ENCODE measurements at regions not wholly inside any gene's neighbourhood (a gene's known extent, or its start where the extent isn't known, plus 50 kb on each side); places are given as distances from the start of the nearest gene placed in this dataset.

DNA sequence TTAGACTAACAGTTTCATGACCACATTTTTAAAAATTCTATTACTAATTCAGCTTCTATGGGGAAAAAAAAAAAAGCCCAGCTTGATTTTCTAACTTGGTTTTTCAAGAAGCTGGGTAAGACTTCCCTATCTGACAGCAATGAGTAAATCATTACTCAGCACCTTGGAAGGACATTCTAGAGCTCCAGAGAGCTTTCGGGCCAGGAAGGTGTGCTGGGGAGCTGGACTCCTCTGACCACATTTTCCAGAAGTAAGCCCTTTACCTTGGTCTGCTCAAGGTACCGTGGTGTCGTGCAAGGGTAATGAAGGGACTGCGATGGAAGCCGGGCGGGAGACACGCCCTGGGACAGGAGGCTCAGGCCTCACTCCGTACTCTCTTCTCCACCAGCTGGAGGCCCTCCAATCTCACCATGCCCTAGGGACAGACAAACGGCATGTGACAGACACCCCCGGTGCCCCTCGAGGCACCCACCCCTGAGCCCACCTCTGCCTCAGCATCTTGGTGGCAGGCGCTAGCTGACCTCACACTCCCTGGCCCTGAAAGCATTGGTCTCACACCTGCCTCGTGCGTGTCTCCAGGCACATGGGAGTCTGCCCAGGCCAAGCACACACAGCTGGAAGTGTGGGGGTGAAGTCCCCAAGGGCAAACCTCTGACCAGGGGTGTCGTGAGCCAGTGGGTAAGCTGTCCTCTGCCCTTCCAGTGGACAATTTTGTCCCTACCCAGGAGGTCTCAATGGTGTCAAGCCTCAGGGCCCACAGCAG is 152.1 kb downstream of the OAT start:
- Histone ChIP-seq H3K36me3 (no peaks in the 10 kb centered on the region), H3K27ac (no peak overlapping the region), H3K9me3 (no peaks in the 10 kb centered on the region), H3K4me3 (no peak overlapping the region), H3K4me1 (no peaks in the 10 kb centered on the region), H3K27me3 (no peaks in the 10 kb centered on the region)
- DNase-seq (ENCODE audit: low spot score in 2 of 2): peak in 1 of 2 donors; percentile 37
- TF ChIP-seq, protein P1, sequence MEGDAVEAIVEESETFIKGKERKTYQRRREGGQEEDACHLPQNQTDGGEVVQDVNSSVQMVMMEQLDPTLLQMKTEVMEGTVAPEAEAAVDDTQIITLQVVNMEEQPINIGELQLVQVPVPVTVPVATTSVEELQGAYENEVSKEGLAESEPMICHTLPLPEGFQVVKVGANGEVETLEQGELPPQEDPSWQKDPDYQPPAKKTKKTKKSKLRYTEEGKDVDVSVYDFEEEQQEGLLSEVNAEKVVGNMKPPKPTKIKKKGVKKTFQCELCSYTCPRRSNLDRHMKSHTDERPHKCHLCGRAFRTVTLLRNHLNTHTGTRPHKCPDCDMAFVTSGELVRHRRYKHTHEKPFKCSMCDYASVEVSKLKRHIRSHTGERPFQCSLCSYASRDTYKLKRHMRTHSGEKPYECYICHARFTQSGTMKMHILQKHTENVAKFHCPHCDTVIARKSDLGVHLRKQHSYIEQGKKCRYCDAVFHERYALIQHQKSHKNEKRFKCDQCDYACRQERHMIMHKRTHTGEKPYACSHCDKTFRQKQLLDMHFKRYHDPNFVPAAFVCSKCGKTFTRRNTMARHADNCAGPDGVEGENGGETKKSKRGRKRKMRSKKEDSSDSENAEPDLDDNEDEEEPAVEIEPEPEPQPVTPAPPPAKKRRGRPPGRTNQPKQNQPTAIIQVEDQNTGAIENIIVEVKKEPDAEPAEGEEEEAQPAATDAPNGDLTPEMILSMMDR (IDR thresholded peaks at IDR 0.05): no peak
- TF ChIP-seq POLR2A (IDR thresholded peaks at IDR 0.05): no peak
- TF ChIP-seq POLR2AphosphoS5 (IDR thresholded peaks at IDR 0.05): no peak
- TF ChIP-seq EP300 (IDR thresholded peaks at IDR 0.05): no peak
- WGBS: 87% methylated on average over 14 of the region's 15 CpGs

DNA sequence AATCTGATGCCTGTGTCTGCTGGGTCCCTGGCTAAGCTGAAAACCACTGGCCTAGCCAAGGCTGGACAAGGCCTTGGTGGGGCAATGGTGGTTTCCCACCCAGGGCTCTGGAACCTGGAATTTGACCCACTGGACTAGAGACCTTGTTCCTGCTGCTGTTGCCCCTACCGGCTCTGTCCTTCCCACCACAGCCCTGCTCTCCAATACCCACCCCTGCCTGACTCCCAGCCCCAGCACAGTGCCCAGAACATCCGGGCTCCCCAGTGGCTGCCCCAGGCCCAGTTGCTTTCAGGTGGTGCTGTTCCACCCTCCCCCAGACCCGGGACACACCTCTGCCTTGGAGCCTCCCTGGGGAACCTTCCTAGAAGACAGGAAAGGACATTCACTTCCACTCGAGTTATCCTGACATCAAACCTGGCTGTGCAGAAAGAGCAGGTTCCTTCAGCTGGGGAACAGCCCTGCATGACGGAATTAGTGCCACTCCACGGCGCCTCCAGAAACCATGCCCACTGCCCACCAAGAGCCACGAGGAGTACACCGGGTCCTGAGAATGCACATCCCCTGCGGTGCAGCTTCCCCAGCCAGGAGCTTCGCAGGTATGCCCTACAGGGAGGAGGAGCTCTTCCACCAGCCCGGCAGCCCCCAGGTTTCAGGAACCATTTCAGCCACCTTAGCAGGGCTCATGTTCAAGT is 152.8 kb downstream of the OAT start:
- no peaks in the 10 kb centered on the region for H3K27me3 ChIP-seq
- H3K4me1 ChIP-seq: no peaks in the 10 kb centered on the region
- H3K27ac ChIP-seq: no peak overlapping the region
- no peak overlapping the region for H3K4me3 ChIP-seq
- no peaks in the 10 kb centered on the region for H3K9me3 ChIP-seq
- DNase-seq (ENCODE audit: low spot score in 2 of 2): peak in 1 of 2 donors; percentile 56
- TF ChIP-seq POLR2A (IDR thresholded peaks at IDR 0.05) (no peak), EP300 (IDR thresholded peaks at IDR 0.05) (no peak)
- 83% methylated on average over 10 of the region's 12 CpGs for WGBS
- H3K36me3 ChIP-seq: no peaks in the 10 kb centered on the region

DNA sequence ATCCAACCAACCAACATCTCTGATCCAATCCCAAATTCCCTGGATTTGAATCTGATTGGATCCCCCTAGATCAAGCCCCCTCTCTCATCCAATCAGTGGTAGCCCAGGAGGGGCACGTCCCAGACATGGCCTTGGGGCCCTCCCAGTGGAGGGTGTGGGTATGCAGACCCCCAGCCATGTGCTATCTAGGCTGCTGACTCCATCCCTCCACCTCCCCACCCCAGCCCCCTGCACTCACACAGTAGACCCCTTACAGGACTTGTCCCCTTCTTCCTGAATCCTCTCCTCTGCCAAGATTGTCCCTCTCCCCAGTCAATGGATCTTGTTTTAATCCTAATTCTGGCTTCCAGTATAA is 153.4 kb downstream of the OAT start:
- H3K36me3 ChIP-seq: no peaks in the 10 kb centered on the region
- 100% methylated on average over 1 of the region's 1 CpG for WGBS
- no peak overlapping the region for H3K4me3 ChIP-seq
- H3K4me1 ChIP-seq: no peaks in the 10 kb centered on the region
- no peak for TF ChIP-seq POLR2AphosphoS5 (IDR thresholded peaks at IDR 0.05)
- TF ChIP-seq EP300 (IDR thresholded peaks at IDR 0.05): no peak
- TF ChIP-seq, protein P1 (IDR thresholded peaks at IDR 0.05): no peak
- TF ChIP-seq POLR2A (IDR thresholded peaks at IDR 0.05): no peak
- peak in 1 of 2 donors; percentile 36 for DNase-seq (ENCODE audit: low spot score in 2 of 2)
- no peaks in the 10 kb centered on the region for H3K9me3 ChIP-seq
- no peak overlapping the region for H3K27ac ChIP-seq
- H3K27me3 ChIP-seq: no peaks in the 10 kb centered on the region

DNA sequence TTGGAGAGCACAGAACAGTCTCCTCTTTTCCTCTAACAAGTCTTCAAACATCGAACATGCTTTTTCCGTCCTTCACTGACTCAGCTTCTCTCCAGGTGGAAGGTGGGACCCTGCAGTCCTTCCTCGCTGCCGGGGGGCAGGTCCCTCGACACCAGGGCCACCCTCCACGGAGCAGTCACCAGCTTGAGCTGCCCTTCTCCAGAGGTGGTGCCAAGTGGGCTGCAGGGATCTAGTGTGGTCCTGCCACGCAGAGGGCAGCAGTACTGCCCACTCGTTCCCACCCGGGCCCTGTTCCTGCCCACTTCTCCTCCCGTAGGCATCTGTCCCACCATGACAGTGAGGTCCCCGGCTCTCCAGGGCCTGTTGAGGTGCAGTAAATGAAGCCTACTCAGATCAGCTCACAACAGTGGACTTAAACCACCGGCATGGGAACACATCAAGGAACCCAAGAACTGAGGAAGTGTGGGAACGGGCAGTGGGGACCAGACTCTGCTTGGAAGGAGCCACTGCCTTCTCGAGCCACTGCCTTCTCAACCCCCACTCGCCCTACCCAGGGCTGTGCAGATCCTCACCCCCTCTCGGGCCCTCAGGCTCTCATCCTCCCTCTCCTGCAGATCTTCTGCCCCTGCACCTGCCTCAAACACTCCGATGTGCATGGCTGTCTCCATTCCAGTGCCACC is 153.9 kb downstream of the OAT start:
- H3K36me3 ChIP-seq: no peaks in the 10 kb centered on the region
- peak in 1 of 2 donors; percentile 54 for DNase-seq (ENCODE audit: low spot score in 2 of 2)
- H3K4me1 ChIP-seq: no peaks in the 10 kb centered on the region
- H3K27ac ChIP-seq: no peak overlapping the region
- no peaks in the 10 kb centered on the region for H3K27me3 ChIP-seq
- no peak overlapping the region for H3K4me3 ChIP-seq
- WGBS: 95% methylated on average over 16 of the region's 17 CpGs
- no peak for TF ChIP-seq POLR2AphosphoS5 (IDR thresholded peaks at IDR 0.05)
- no peak for TF ChIP-seq EP300 (IDR thresholded peaks at IDR 0.05)
- no peak for TF ChIP-seq POLR2A (IDR thresholded peaks at IDR 0.05)
- TF ChIP-seq, protein P1 (IDR thresholded peaks at IDR 0.05): no peak
- H3K9me3 ChIP-seq: no peaks in the 10 kb centered on the region

DNA sequence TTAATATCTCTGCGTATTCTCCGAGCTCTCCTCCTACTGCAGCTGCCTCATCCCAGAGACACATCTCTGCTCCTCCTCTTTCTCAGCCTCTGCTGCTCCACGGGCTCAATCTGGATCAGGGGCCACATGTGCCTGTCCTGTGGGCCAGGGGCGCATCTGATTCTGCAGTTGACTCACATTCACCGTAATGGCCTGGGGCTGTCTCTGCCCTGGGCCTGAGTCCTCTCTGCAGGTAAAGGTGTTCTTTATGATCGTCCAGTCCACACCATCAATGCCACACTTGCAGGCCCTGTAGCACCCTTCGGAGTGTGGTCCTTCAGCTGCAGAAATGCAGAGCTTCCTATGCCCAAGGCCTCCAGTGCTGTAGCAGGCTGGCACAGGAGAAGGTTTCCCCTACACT is 154.5 kb downstream of the OAT start:
- Histone ChIP-seq H3K4me3 (no peak overlapping the region), H3K27me3 (no peaks in the 10 kb centered on the region), H3K4me1 (no peaks in the 10 kb centered on the region), H3K27ac (no peak overlapping the region), H3K9me3 (peaks cover 3% of the 10 kb centered on the region), H3K36me3 (no peaks in the 10 kb centered on the region)
- peak in 1 of 2 donors; percentile 20 for DNase-seq (ENCODE audit: low spot score in 2 of 2)
- WGBS: 89% methylated on average over 7 of the region's 7 CpGs
- TF ChIP-seq POLR2AphosphoS5 (IDR thresholded peaks at IDR 0.05) (no peak), POLR2A (IDR thresholded peaks at IDR 0.05) (no peak), EP300 (IDR thresholded peaks at IDR 0.05) (no peak)
- TF ChIP-seq, protein P1 (IDR thresholded peaks at IDR 0.05): no peak

Measured in suprapubic skin (tissue), 4 donors.